ENCODE measurements at regions not wholly inside any gene's neighbourhood (a gene's known extent, or its start where the extent isn't known, plus 50 kb on each side); places are given as distances from the start of the nearest gene placed in this dataset.

GRCh38 chr13:72504131-72504841, 223.1 kb downstream of the MZT1 start:
- no peak for TF ChIP-seq CTCF (IDR thresholded peaks at IDR 0.05; ENCODE audit: insufficient read depth, low read length, poor library complexity, severe bottlenecking)
- TF ChIP-seq EZH2phosphoT487 (conservative IDR thresholded peaks at IDR 0.05; ENCODE audit: low read length): no peak

Measured in SU-DHL-6 (cell line).